IMR-90 (cell line): ENCODE measurements at regions not wholly inside any gene's neighbourhood (a gene's known extent, or its start where the extent isn't known, plus 50 kb on each side); places are given as distances from the start of the nearest gene placed in this dataset.

Experiments used
- ATAC-seq: fragments of 200-7000 bp; cut with Tn5 transposase; 2 replicates; pipeline ENCODE4 v1.9.1; 2020; ENCODE audit warnings: low read depth, mild to moderate bottlenecking, moderate library complexity
- BruUV-seq: library from RNA; stranded (reverse); fragments of 400-500 nt; replicated peaks from 2 replicates; lab custom pipeline; 2021; lab: Mats Ljungman, UMichigan
- CTCF ChIA-PET: fragments of 300-600 bp; formaldehyde crosslinking; extraction: SDS; loops from one replicate; lab custom pipeline; 2021; ENCODE audit warnings: antibody characterized with exemption; lab: Yijun Ruan, JAX
- POLR2A ChIA-PET: fragments of 300-600 bp; sonication (Branson Sonifier 250); formaldehyde crosslinking; loops from one replicate; lab custom pipeline; 2022; ENCODE audit warnings: antibody characterized with exemption; ENCODE audit not compliant: unreplicated experiment; lab: Charles Lee
- DNase-seq: peaks from one replicate; pipeline ENCODE4 v3.0.0; 2013
- H2AFZ ChIP-seq: replicated peaks from 2 replicates; pipeline ENCODE3; 2013; ENCODE audit warnings: low read length, mild to moderate bottlenecking; ENCODE audit not compliant: poor library complexity
- H2AK5ac ChIP-seq: 2 replicates; pipeline ENCODE4 v1.6.1; 2013; ENCODE audit warnings: low read depth, low read length, inconsistent platforms
- H2AK9ac ChIP-seq: replicated peaks from 2 replicates; pipeline ENCODE3; 2013; ENCODE audit warnings: mild to moderate bottlenecking, low read depth, low read length, moderate library complexity; ENCODE audit not compliant: poor library complexity
- H2BK120ac ChIP-seq: 2 replicates; pipeline ENCODE4 v1.6.1; 2013; ENCODE audit warnings: low read depth, low read length, inconsistent platforms
- H2BK15ac ChIP-seq: 3 replicates; pipeline ENCODE4 v1.6.1; 2013; ENCODE audit warnings: low read depth, low read length, inconsistent platforms
- H2BK20ac ChIP-seq: 2 replicates; pipeline ENCODE4 v1.6.1; 2013; ENCODE audit warnings: low read depth, mild to moderate bottlenecking, inconsistent platforms, low read length, moderate library complexity
- H2BK5ac ChIP-seq: 2 replicates; pipeline ENCODE4 v1.6.1; 2013; ENCODE audit warnings: mild to moderate bottlenecking, low read depth, low read length, inconsistent platforms; ENCODE audit not compliant: poor library complexity, severe bottlenecking
- H3K14ac ChIP-seq: replicated peaks from 2 replicates; pipeline ENCODE4 v1.6.1; 2013; ENCODE audit warnings: low read depth, low read length, inconsistent platforms
- H3K18ac ChIP-seq: 2 replicates; pipeline ENCODE4 v1.6.1; 2013; ENCODE audit warnings: low read depth, low read length, control low read depth
- H3K23ac ChIP-seq: 2 replicates; pipeline ENCODE4 v1.6.1; 2013; ENCODE audit warnings: low read depth, low read length, inconsistent platforms
- H3K27ac ChIP-seq: 2 replicates; pipeline ENCODE4 v1.5.1; 2013; ENCODE audit warnings: mild to moderate bottlenecking, control low read depth, low read length; ENCODE audit not compliant: insufficient read depth
- H3K27me3 ChIP-seq: 2 replicates; pipeline ENCODE4 v1.6.1; 2013; ENCODE audit warnings: low read length; ENCODE audit not compliant: control insufficient read depth, insufficient read depth
- H3K36me3 ChIP-seq: 2 replicates; pipeline ENCODE4 v1.6.1; 2013; ENCODE audit warnings: low read length, mixed read lengths; ENCODE audit not compliant: control insufficient read depth, insufficient read depth
- H3K4ac ChIP-seq: 2 replicates; pipeline ENCODE4 v1.6.1; 2013; ENCODE audit warnings: low read depth, low read length, inconsistent platforms
- H3K4me1 ChIP-seq: 2 replicates; pipeline ENCODE4 v1.6.1; 2013; ENCODE audit warnings: low read length, mixed read lengths; ENCODE audit not compliant: control insufficient read depth, insufficient read depth
- H3K4me2 ChIP-seq: 2 replicates; pipeline ENCODE4 v1.6.1; 2013; ENCODE audit warnings: low read depth, mild to moderate bottlenecking, control low read depth, low read length, moderate library complexity
- H3K4me3 ChIP-seq: 2 replicates; pipeline ENCODE4 v1.5.1; 2013; ENCODE audit warnings: low read depth, mild to moderate bottlenecking, control low read depth, low read length, moderate library complexity; ENCODE audit not compliant: insufficient read depth
- H3K56ac ChIP-seq: 2 replicates; pipeline ENCODE4 v1.6.1; 2013; ENCODE audit warnings: low read length, inconsistent platforms; ENCODE audit not compliant: insufficient read depth; ENCODE audit errors: extremely low read depth
- H3K79me1 ChIP-seq, 2 experiments: 2 replicates each; pipeline ENCODE4 v1.6.1; 2013; ENCODE audit warnings: low read length in 2 of 2, inconsistent platforms in 1 of 2, low read depth in 1 of 2
- H3K9ac ChIP-seq: 2 replicates; pipeline ENCODE4 v1.6.1; 2013; ENCODE audit warnings: low read depth, low read length, control low read depth
- H3K9me1 ChIP-seq: 2 replicates; pipeline ENCODE4 v1.6.1; 2013; ENCODE audit warnings: low read length, inconsistent platforms; ENCODE audit not compliant: insufficient read depth
- H3K9me3 ChIP-seq: 2 replicates; pipeline ENCODE4 v1.6.1; 2013; ENCODE audit warnings: low read length; ENCODE audit not compliant: control insufficient read depth, insufficient read depth
- H4K20me1 ChIP-seq: 2 replicates; pipeline ENCODE4 v1.6.1; 2013; ENCODE audit warnings: low read length, inconsistent platforms; ENCODE audit not compliant: insufficient read depth
- H4K5ac ChIP-seq: 2 replicates; pipeline ENCODE4 v1.6.1; 2013; ENCODE audit warnings: mild to moderate bottlenecking, low read depth, low read length, control low read depth
- H4K8ac ChIP-seq, 2 experiments: 2 replicates each; pipeline ENCODE4 v1.6.1; 2013; ENCODE audit warnings: low read depth in 2 of 2, low read length in 2 of 2, control low read depth in 1 of 2, inconsistent platforms in 1 of 2
- H4K91ac ChIP-seq: 2 replicates; pipeline ENCODE4 v1.6.1; 2013; ENCODE audit warnings: low read depth, low read length, inconsistent platforms; ENCODE audit not compliant: insufficient read depth
- CEBPB ChIP-seq: IDR thresholded peaks from 2 replicates; pipeline ENCODE4 v1.6.1; 2012; ENCODE audit warnings: low read depth, low read length, improper control_type of control experiment
- MXI1 ChIP-seq: IDR thresholded peaks from 2 replicates; pipeline ENCODE4 v1.6.1; 2012; ENCODE audit warnings: low read depth, mild to moderate bottlenecking, low read length, moderate library complexity, borderline replicate concordance
- RFX5 ChIP-seq: IDR thresholded peaks from 2 replicates; pipeline ENCODE4 v1.8.0; 2012; ENCODE audit warnings: low read depth, mild to moderate bottlenecking, low read length, moderate library complexity
- WGBS, 2 experiments: methylation state at CpG; one replicate each; pipeline versions ENCODE4 v1.1.5 to v1.1.7; 2013; ENCODE audit warnings: missing lambda C conversion rate in 2 of 2; ENCODE audit not compliant: insufficient read length in 1 of 2; ENCODE audit errors: extremely low coverage in 2 of 2; 5-methylcytosine and 5-hydroxymethylcytosine counted together
- dilution Hi-C: fragments of 300-500 bp; cut with HindIII; formaldehyde crosslinking; loops from one replicate; pipeline ENCODE4 v1.14.3; 2018; ENCODE audit warnings: low sequenced_read_pairs; ENCODE audit not compliant: unreplicated experiment
- in situ Hi-C: fragments of 300-500 bp; cut with MboI; formaldehyde crosslinking; loops from 3 replicates; pipeline ENCODE4 v1.14.3; 2019; ENCODE audit warnings: low sequenced_read_pairs, inconsistent platforms, mixed read lengths
- intact Hi-C: fragments of 100-400 bp; cut with micrococcal nuclease; formaldehyde crosslinking; loops from 2 replicates; pipeline ENCODE4 v1.10.0; 2022
- TF ChIP-seq, protein P1 (sequence below): fragments of 150-350 bp; IDR thresholded peaks from 2 replicates; pipeline ENCODE4 v1.6.1; 2017; ENCODE audit warnings: mild to moderate bottlenecking, antibody characterized with exemption, low read length, low read depth
- TF ChIP-seq, protein P2 (sequence below): conservative IDR thresholded peaks from 2 replicates; pipeline ENCODE4 v1.5.1; 2012; ENCODE audit warnings: mild to moderate bottlenecking, low read depth, low read length, improper control_type of control experiment
- TF ChIP-seq, protein P3 (sequence below): fragments of 150-350 bp; IDR thresholded peaks from 2 replicates; pipeline ENCODE4 v1.6.1; 2016; ENCODE audit warnings: low read depth, mild to moderate bottlenecking, low read length, moderate library complexity, borderline replicate concordance

DNA sequence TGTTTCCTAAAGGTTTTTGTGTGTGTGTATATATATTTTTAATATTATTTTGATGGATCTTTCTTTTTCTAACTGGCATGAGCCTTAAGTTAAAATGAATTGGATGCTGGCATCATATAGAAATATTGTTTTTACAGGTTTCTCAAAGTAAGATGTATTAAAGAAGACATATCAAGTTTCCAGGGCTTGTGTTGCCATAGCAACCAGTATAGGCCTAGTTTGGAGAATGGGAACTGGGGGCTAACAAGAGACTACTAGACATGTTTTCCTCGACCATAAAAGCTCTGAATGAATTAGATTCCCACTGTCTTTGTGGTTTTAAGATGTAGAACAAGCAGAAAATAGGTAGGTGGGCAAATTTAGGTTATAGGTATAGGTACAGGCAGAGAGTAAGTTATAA is 771.4 kb downstream of the TUSC7 start:
- dilution Hi-C loops (no loop called here), intact Hi-C loops (no loop called here), in situ Hi-C loops (no loop called here)
- no peak overlapping the region for H3K9ac ChIP-seq
- H2AFZ ChIP-seq: no peak overlapping the region
- no peak overlapping the region for H3K4me3 ChIP-seq
- H3K18ac ChIP-seq: no peak overlapping the region
- no peak overlapping the region for H4K8ac ChIP-seq
- H3K4ac ChIP-seq: no peak overlapping the region
- WGBS, 2 experiments: no CpG with 5 or more reads among the region's 1 CpG
- H2AK5ac ChIP-seq: no peak overlapping the region
- ATAC-seq: no peak
- no peaks in the 10 kb centered on the region for H3K79me1 ChIP-seq
- H2BK20ac ChIP-seq: no peak overlapping the region
- no peak overlapping the region for H2AK9ac ChIP-seq
- no peak for DNase-seq
- TF ChIP-seq, protein P1, sequence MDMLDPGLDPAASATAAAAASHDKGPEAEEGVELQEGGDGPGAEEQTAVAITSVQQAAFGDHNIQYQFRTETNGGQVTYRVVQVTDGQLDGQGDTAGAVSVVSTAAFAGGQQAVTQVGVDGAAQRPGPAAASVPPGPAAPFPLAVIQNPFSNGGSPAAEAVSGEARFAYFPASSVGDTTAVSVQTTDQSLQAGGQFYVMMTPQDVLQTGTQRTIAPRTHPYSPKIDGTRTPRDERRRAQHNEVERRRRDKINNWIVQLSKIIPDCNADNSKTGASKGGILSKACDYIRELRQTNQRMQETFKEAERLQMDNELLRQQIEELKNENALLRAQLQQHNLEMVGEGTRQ: no peak
- TF ChIP-seq, protein P2, sequence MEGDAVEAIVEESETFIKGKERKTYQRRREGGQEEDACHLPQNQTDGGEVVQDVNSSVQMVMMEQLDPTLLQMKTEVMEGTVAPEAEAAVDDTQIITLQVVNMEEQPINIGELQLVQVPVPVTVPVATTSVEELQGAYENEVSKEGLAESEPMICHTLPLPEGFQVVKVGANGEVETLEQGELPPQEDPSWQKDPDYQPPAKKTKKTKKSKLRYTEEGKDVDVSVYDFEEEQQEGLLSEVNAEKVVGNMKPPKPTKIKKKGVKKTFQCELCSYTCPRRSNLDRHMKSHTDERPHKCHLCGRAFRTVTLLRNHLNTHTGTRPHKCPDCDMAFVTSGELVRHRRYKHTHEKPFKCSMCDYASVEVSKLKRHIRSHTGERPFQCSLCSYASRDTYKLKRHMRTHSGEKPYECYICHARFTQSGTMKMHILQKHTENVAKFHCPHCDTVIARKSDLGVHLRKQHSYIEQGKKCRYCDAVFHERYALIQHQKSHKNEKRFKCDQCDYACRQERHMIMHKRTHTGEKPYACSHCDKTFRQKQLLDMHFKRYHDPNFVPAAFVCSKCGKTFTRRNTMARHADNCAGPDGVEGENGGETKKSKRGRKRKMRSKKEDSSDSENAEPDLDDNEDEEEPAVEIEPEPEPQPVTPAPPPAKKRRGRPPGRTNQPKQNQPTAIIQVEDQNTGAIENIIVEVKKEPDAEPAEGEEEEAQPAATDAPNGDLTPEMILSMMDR: no peak
- TF ChIP-seq MXI1: no peak
- TF ChIP-seq RFX5: no peak
- TF ChIP-seq, protein P3, sequence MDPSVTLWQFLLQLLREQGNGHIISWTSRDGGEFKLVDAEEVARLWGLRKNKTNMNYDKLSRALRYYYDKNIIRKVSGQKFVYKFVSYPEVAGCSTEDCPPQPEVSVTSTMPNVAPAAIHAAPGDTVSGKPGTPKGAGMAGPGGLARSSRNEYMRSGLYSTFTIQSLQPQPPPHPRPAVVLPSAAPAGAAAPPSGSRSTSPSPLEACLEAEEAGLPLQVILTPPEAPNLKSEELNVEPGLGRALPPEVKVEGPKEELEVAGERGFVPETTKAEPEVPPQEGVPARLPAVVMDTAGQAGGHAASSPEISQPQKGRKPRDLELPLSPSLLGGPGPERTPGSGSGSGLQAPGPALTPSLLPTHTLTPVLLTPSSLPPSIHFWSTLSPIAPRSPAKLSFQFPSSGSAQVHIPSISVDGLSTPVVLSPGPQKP: no peak
- no peak for TF ChIP-seq CEBPB
- no peak overlapping the region for H3K56ac ChIP-seq
- H3K4me1 ChIP-seq: no peaks in the 10 kb centered on the region
- no peak overlapping the region for H2BK15ac ChIP-seq
- no peaks in the 10 kb centered on the region for H3K27me3 ChIP-seq
- no peak overlapping the region for H3K4me2 ChIP-seq
- no peaks in the 10 kb centered on the region for H4K20me1 ChIP-seq
- ChIA-PET CTCF (no interaction called here), POLR2A (no interaction called here)
- no peak overlapping the region for H2BK5ac ChIP-seq
- no peaks in the 10 kb centered on the region for H3K9me3 ChIP-seq
- H4K5ac ChIP-seq: no peak overlapping the region
- H3K23ac ChIP-seq: no peak overlapping the region
- H3K14ac ChIP-seq: no peak overlapping the region
- no peak overlapping the region for H4K91ac ChIP-seq
- no TSS peak for BruUV-seq
- no peak overlapping the region for H2BK120ac ChIP-seq
- H3K36me3 ChIP-seq: no peaks in the 10 kb centered on the region
- no peaks in the 10 kb centered on the region for H3K9me1 ChIP-seq
- H3K27ac ChIP-seq: no peak overlapping the region
